Osteoblast (primary cell): ENCODE measurements at regions not wholly inside any gene's neighbourhood (a gene's known extent, or its start where the extent isn't known, plus 50 kb on each side); places are given as distances from the start of the nearest gene placed in this dataset.

Source experiments
- DNase-seq: peaks from one replicate; pipeline ENCODE4 v3.0.0; 2011; ENCODE audit warnings: low spot score, mixed read lengths; ENCODE audit not compliant: insufficient read length; ENCODE audit errors: missing footprints
- H2AFZ ChIP-seq: 2 replicates; pipeline ENCODE4 v1.6.0; 2011; ENCODE audit warnings: mild to moderate bottlenecking, low read length
- H3K27ac ChIP-seq: 2 replicates; pipeline ENCODE4 v1.5.1; 2011; ENCODE audit warnings: mild to moderate bottlenecking, low read depth, low read length, moderate library complexity
- H3K27me3 ChIP-seq: 2 replicates; pipeline ENCODE4 v1.6.0; 2012; ENCODE audit warnings: mild to moderate bottlenecking, control low read depth, inconsistent platforms, low read length, moderate library complexity; ENCODE audit not compliant: insufficient read depth
- H3K36me3 ChIP-seq: 2 replicates; pipeline ENCODE4 v1.5.1; 2011; ENCODE audit warnings: mild to moderate bottlenecking, low read length, control low read depth, moderate library complexity; ENCODE audit not compliant: insufficient read depth
- H3K4me1 ChIP-seq: 2 replicates; pipeline ENCODE4 v1.5.1; 2011; ENCODE audit warnings: mild to moderate bottlenecking, low read length, control low read depth, moderate library complexity; ENCODE audit not compliant: insufficient read depth
- H3K4me2 ChIP-seq: 2 replicates; pipeline ENCODE4 v1.6.0; 2011; ENCODE audit warnings: mild to moderate bottlenecking, low read length; ENCODE audit not compliant: insufficient read depth
- H3K4me3 ChIP-seq: fragments of 200-600 bp; sonication (generic); 3 replicates; pipeline ENCODE4 v1.5.1; 2012; ENCODE audit warnings: mild to moderate bottlenecking, low read length, inconsistent platforms; ENCODE audit not compliant: insufficient read depth
- H3K79me2 ChIP-seq: 2 replicates; pipeline ENCODE4 v1.6.0; 2012; ENCODE audit warnings: mild to moderate bottlenecking, low read length, control low read depth, inconsistent platforms; ENCODE audit not compliant: insufficient read depth
- H3K9me3 ChIP-seq: 2 replicates; pipeline ENCODE4 v1.5.1; 2011; ENCODE audit warnings: low read depth, low read length, control low read depth
- H4K20me1 ChIP-seq: 2 replicates; pipeline ENCODE4 v1.6.0; 2012; ENCODE audit warnings: mild to moderate bottlenecking, low read length, control low read depth; ENCODE audit not compliant: insufficient read depth
- CTCF ChIP-seq: IDR thresholded peaks from 2 replicates; pipeline ENCODE4 v1.5.1; 2011; ENCODE audit warnings: mild to moderate bottlenecking, low read depth, low read length, moderate library complexity; ENCODE audit errors: extremely low read depth

- TF ChIP-seq CTCF, result no peak
- no peaks in the 10 kb centered on the region for H3K79me2 ChIP-seq
- no peaks in the 10 kb centered on the region for H3K27me3 ChIP-seq
- no peak overlapping the region for H3K4me2 ChIP-seq
- no peaks in the 10 kb centered on the region for H4K20me1 ChIP-seq
- DNase-seq, result no peak
- no peak overlapping the region for H3K27ac ChIP-seq
- H2AFZ ChIP-seq, result no peak overlapping the region
- no peaks in the 10 kb centered on the region for H3K36me3 ChIP-seq
- H3K9me3 ChIP-seq, result no peaks in the 10 kb centered on the region
- peaks cover 4% of the 10 kb centered on the region for H3K4me1 ChIP-seq
- H3K4me3 ChIP-seq, result no peak overlapping the region
Observed at GRCh38 chr4:123304151-123304964, 92.2 kb upstream of the SPRY1 start.

DNA sequence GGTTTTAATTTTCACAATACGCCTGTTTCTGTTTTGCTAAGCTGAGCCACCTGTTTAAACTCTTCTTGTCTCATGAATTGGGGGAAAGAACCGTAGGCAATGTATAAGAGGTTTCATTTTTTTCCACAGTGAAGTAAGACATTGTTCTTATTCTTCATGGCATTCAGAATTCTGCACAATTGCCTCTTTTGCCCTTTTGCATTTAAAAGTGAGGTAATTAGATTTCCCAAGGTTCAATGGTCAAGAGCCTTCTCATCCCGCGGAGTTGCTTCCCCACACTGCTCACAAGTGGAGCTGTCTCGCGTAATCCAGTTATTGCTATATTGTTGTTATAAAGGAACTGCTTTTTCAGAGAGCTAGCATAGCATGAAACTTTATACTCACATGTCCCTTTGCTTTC lies 90.9 kb upstream of the SPRY1 start:
- no peaks in the 10 kb centered on the region for H3K79me2 ChIP-seq
- no peak overlapping the region for H3K27ac ChIP-seq
- H3K9me3 ChIP-seq, result no peaks in the 10 kb centered on the region
- DNase-seq, result no peak
- H4K20me1 ChIP-seq, result no peaks in the 10 kb centered on the region
- H3K4me3 ChIP-seq, result no peak overlapping the region
- no peaks in the 10 kb centered on the region for H3K27me3 ChIP-seq
- no peak for TF ChIP-seq CTCF
- no peak overlapping the region for H3K4me2 ChIP-seq
- H2AFZ ChIP-seq, result no peak overlapping the region
- no peaks in the 10 kb centered on the region for H3K36me3 ChIP-seq
- no peaks in the 10 kb centered on the region for H3K4me1 ChIP-seq

- Histone ChIP-seq H3K36me3 (no peaks in the 10 kb centered on the region), H4K20me1 (no peaks in the 10 kb centered on the region), H3K27ac (no peak overlapping the region), H3K79me2 (no peaks in the 10 kb centered on the region), H3K27me3 (no peaks in the 10 kb centered on the region), H3K9me3 (no peaks in the 10 kb centered on the region), H3K4me2 (no peak overlapping the region), H3K4me3 (no peak overlapping the region), H3K4me1 (no peaks in the 10 kb centered on the region), H2AFZ (no peak overlapping the region)
- DNase-seq, result no peak
- no peak for TF ChIP-seq CTCF
Observed at GRCh38 chr4:123306769-123307168, 89.8 kb upstream of the SPRY1 start.

DNA sequence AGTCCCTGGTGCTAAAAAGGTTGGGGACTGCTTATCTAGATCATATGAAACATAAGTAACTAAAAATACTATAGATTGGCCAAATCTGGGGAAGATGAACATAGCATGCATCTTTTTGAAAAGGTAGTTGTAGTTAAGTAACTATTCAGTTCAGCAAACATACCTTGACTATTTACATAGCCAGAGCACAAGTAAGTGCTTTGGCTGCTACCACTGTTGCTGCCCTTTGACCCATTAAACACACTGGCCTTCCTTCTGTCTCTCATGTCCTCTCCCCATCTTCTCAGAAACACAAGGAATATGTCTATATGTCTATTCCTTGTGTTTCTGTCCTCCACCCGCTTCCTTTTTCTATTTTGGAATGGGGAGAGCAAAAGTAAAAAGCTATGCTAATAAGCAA lies 87.9 kb upstream of the SPRY1 start:
- DNase-seq, result no peak
- H3K4me1 ChIP-seq, result no peaks in the 10 kb centered on the region
- H3K4me3 ChIP-seq, result no peak overlapping the region
- H2AFZ ChIP-seq, result no peak overlapping the region
- no peaks in the 10 kb centered on the region for H4K20me1 ChIP-seq
- H3K4me2 ChIP-seq, result no peak overlapping the region
- H3K36me3 ChIP-seq, result no peaks in the 10 kb centered on the region
- no peaks in the 10 kb centered on the region for H3K79me2 ChIP-seq
- H3K27me3 ChIP-seq, result no peaks in the 10 kb centered on the region
- no peak overlapping the region for H3K27ac ChIP-seq
- no peaks in the 10 kb centered on the region for H3K9me3 ChIP-seq
- no peak for TF ChIP-seq CTCF
